Upper lobe of left lung (tissue), 4 donors: ENCODE measurements at regions not wholly inside any gene's neighbourhood (a gene's known extent, or its start where the extent isn't known, plus 50 kb on each side); places are given as distances from the start of the nearest gene placed in this dataset.

Source experiments
- POLR2A ChIP-seq, 4 donors: fragments of 450-650 bp; IDR thresholded peaks; one replicate each; pipeline ENCODE4 v1.5.1; 2016 to 2017; ENCODE audit warnings: antibody characterized with exemption in 4 of 4, mild to moderate bottlenecking in 2 of 4
- POLR2AphosphoS5 ChIP-seq, 2 donors: sonication (generic); formaldehyde crosslinking; IDR thresholded peaks; one replicate each; pipeline ENCODE4 v1.5.1; 2017; ENCODE audit warnings: antibody characterized with exemption in 2 of 2
- TF ChIP-seq, protein P1 (sequence below), 6 experiments: fragments of 450-650 bp in 4 of 6; fragments of 200-600 bp in 2 of 6; sonication (generic) in 2 of 6; IDR thresholded peaks; one replicate each; pipeline ENCODE4 v1.5.1; 2016 to 2019; ENCODE audit warnings: antibody characterized with exemption in 6 of 6

DNA sequence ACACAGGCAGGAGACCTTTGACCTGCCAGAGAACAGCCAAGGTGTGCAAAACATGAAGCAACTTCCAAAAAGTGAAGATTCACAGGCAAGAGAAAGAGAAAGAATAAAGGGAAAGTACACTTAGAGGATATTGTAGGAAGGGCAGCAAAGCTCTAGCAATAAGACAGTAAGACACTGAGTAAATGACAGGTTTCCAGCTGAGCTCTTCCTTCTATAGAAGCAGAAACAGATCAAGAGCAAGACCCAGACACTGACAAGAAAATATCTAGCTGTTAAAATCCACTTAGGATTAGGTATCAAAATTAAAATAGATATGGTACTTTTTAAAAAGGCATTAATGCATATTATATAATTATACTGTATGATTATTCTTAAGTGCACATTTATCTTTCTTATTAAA is 333.4 kb downstream of the RAP2B start:
- TF ChIP-seq, protein P1, sequence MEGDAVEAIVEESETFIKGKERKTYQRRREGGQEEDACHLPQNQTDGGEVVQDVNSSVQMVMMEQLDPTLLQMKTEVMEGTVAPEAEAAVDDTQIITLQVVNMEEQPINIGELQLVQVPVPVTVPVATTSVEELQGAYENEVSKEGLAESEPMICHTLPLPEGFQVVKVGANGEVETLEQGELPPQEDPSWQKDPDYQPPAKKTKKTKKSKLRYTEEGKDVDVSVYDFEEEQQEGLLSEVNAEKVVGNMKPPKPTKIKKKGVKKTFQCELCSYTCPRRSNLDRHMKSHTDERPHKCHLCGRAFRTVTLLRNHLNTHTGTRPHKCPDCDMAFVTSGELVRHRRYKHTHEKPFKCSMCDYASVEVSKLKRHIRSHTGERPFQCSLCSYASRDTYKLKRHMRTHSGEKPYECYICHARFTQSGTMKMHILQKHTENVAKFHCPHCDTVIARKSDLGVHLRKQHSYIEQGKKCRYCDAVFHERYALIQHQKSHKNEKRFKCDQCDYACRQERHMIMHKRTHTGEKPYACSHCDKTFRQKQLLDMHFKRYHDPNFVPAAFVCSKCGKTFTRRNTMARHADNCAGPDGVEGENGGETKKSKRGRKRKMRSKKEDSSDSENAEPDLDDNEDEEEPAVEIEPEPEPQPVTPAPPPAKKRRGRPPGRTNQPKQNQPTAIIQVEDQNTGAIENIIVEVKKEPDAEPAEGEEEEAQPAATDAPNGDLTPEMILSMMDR (IDR thresholded peaks at IDR 0.05): no peak
- TF ChIP-seq POLR2A (IDR thresholded peaks at IDR 0.05): no peak
- no peak for TF ChIP-seq POLR2AphosphoS5 (IDR thresholded peaks at IDR 0.05)
